GM20000 (cell line): ENCODE measurements at regions not wholly inside any gene's neighbourhood (a gene's known extent, or its start where the extent isn't known, plus 50 kb on each side); places are given as distances from the start of the nearest gene placed in this dataset.
"Not testable (repeated sequence)": the region's sequence is repeated elsewhere in the genome, so short reads cannot be mapped to it uniquely, and the experiment has no call there.

Experiments
- DNase-seq: peaks from one replicate; pipeline ENCODE4 v3.0.0; 2012; ENCODE audit warnings: low spot score
- TF ChIP-seq, protein P1 (sequence below): IDR thresholded peaks from 2 replicates; pipeline ENCODE4 v1.5.1; 2012; ENCODE audit warnings: mild to moderate bottlenecking, control low read depth; ENCODE audit errors: extremely low read depth, missing control alignments

DNA sequence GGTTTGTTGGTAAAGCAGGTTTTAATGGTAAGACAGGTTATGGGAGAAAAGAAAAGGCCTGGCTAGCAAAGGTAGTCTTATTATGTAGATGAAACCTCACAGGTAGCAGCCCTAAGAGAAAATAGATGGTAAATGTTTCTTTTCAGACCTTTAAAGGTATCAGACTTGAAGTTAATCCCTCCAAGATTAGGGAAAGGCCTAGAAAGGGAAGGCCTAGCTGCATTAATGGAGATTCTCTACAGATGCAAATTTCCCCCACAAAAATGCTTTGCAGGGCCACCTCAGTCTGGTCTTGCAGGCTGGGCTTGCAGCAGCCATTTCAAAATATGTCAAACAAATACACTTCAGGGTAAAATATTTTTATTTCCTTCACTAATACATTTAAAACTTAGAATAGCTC is 1410.6 kb downstream of the RPA4 start:
- TF ChIP-seq, protein P1, sequence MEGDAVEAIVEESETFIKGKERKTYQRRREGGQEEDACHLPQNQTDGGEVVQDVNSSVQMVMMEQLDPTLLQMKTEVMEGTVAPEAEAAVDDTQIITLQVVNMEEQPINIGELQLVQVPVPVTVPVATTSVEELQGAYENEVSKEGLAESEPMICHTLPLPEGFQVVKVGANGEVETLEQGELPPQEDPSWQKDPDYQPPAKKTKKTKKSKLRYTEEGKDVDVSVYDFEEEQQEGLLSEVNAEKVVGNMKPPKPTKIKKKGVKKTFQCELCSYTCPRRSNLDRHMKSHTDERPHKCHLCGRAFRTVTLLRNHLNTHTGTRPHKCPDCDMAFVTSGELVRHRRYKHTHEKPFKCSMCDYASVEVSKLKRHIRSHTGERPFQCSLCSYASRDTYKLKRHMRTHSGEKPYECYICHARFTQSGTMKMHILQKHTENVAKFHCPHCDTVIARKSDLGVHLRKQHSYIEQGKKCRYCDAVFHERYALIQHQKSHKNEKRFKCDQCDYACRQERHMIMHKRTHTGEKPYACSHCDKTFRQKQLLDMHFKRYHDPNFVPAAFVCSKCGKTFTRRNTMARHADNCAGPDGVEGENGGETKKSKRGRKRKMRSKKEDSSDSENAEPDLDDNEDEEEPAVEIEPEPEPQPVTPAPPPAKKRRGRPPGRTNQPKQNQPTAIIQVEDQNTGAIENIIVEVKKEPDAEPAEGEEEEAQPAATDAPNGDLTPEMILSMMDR, result no peak
- DNase-seq, result no peak

DNA sequence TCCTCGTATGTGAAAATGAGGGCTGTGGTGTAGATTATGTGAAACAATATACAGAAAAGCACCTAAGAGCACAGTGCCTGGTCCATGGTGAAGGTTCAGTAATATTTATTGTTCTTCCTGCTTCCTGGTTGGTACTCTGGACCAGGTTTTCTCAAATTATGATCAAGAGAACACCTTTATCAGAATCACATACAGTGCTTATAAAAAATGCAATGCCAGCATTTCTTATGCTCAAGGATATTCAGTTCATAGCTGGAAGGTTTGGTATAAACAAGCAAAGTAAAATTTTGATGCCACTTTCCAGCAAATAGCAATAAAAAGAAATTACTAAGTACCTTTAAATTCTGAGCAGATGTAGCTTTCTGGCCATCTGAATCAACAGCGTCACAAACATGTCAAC is 1412.4 kb downstream of the RPA4 start:
- no peak for DNase-seq
- TF ChIP-seq, protein P1, result no peak

DNA sequence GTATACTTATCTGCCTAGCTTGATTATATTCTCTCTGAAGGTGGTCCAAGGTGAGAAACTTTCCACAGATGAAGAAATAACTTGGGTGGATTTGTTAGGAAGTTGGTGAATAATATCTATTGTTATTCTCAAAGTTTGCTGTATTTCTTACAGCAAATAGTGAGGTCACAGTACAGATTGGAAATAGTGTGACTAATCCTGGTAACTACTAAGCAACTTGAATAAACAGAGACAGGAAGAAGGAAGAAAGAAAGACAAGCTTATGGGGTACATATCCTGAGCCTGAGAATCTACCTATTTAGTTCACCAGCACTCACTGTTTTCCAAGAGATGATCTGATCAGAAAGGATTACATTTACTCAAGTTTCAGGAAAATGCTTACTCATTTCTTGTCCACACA is 1416.1 kb downstream of the RPA4 start:
- TF ChIP-seq, protein P1, result no peak
- no peak for DNase-seq

DNA sequence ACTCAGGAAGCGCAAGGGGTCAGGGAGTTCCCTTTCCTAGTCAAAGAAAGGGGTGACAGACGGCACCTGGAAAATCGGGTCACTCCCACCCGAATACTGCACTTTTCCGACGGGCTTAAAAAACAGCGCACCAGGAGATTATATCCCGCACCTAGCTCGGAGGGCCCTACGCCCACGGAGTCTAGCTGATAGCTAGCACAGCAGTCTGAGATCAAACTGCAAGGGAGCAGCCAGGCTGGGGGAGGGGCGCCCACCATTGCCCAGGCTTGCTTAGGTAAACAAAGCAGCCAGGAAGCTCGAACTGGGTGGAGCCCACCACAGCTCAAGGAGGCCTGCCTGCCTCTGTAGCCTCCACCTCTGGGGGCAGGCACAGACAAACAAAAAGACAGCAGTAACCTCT is 1416.8 kb downstream of the RPA4 start:
- not testable (repeated sequence) for DNase-seq

DNA sequence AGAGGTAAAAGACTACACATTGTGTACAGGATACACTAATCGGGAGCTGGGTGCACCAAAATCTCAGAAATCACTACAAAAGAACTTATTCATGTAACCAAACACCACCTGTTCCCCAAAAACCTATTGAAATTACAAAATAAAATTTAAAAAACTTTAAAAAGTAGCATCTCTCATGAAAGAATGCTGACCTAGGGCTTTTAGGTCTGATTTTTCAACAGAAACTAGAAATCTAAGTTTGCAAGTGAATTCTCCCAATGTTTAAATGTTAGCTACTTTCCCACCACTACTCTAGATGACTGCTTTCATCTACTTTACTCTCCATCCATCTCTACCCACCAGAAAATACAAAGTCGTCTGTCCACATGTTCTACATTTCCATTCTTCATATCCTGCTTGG is 1447.7 kb downstream of the RPA4 start:
- TF ChIP-seq, protein P1, result no peak
- no peak for DNase-seq

DNA sequence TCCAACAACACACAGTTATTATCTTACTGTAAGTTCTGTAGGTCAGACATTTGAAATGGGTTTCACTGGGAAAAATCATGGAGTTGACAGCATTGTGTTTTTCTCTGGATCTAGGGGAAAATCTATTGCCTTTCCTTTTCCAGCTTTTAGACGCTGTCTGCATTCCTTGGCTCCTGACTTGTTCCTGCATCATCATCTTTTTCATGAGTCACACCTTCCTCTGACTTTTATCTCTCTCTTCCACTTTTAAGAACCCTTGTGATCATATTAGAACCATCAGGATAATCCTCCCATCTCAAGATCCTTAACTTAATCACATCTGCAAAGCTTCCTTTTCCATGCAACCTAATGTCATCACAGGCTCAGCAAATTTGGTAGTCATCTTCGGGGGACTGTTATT is 1454.8 kb downstream of the RPA4 start:
- no peak for DNase-seq
- TF ChIP-seq, protein P1, result no peak

DNA sequence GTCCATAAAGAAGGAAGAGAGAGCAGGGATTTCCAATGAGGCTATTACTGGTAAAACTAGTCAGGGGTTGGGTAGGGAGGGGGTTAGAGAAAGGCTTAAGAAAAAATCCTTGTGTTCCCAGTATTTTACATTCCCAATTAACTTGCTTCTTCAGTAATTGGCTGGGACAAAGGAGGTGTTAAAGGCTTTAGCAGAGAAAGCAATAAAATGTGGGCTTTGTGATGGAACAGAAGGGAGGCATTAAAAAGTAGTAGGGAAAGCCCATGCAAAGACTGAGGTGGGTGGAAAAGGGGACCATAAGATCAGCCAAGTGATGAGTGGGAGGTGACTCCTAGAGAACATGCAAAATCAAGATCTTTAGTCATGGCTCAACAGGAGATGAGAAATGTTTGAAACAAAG is 1467.2 kb downstream of the RPA4 start:
- TF ChIP-seq, protein P1, result no peak

DNA sequence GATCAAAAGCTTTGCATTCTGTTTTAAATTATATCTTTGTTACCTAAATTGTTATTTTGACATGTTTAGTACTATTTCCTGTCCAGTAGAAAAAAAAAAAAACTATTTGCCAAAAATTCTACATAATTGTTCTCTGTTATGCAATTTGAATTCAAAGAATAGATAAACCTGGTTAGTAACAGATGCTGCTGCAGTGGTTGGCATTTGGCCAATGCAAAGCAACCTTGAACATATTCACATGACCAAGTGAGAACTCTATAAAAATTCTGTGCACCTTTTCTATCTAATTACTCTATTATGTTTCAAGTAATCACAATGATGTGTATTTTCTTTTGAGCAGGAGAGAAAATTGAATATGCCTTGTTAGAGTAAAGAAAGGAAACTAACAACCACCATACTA is 1473.4 kb downstream of the RPA4 start:
- DNase-seq, result no peak
- TF ChIP-seq, protein P1, result no peak

More for the DNA sequence above, 1467.2 kb downstream of the RPA4 start:
- DNase-seq, result no peak
